ENCODE measurements at regions not wholly inside any gene's neighbourhood (a gene's known extent, or its start where the extent isn't known, plus 50 kb on each side); places are given as distances from the start of the nearest gene placed in this dataset.

DNA sequence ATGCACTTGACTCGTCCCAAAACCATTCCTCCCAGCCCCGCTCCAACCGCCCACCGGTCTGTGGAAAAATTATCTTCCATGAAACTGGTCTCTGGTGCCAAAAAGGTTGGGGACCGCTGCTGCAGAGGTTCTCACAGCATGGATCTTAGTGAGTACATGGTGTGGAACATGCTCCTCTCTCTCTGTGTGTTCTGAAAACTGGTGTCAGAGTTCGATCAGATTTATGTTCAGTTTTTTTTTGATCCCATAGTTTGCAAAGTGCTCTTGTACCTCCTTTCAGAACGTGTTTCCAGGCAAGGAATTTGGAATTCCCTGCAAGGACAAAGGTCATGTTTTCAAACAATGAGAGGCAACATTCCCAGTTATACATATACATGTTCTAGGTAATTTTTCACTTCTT, 61.2 kb upstream of the FAM171A1 start:
- TF ChIP-seq, protein P1, sequence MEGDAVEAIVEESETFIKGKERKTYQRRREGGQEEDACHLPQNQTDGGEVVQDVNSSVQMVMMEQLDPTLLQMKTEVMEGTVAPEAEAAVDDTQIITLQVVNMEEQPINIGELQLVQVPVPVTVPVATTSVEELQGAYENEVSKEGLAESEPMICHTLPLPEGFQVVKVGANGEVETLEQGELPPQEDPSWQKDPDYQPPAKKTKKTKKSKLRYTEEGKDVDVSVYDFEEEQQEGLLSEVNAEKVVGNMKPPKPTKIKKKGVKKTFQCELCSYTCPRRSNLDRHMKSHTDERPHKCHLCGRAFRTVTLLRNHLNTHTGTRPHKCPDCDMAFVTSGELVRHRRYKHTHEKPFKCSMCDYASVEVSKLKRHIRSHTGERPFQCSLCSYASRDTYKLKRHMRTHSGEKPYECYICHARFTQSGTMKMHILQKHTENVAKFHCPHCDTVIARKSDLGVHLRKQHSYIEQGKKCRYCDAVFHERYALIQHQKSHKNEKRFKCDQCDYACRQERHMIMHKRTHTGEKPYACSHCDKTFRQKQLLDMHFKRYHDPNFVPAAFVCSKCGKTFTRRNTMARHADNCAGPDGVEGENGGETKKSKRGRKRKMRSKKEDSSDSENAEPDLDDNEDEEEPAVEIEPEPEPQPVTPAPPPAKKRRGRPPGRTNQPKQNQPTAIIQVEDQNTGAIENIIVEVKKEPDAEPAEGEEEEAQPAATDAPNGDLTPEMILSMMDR (IDR thresholded peaks at IDR 0.05): no peak
- TF ChIP-seq POLR2A (IDR thresholded peaks at IDR 0.05): no peak
